ENCODE measurements at regions not wholly inside any gene's neighbourhood (a gene's known extent, or its start where the extent isn't known, plus 50 kb on each side); places are given as distances from the start of the nearest gene placed in this dataset.

DNA sequence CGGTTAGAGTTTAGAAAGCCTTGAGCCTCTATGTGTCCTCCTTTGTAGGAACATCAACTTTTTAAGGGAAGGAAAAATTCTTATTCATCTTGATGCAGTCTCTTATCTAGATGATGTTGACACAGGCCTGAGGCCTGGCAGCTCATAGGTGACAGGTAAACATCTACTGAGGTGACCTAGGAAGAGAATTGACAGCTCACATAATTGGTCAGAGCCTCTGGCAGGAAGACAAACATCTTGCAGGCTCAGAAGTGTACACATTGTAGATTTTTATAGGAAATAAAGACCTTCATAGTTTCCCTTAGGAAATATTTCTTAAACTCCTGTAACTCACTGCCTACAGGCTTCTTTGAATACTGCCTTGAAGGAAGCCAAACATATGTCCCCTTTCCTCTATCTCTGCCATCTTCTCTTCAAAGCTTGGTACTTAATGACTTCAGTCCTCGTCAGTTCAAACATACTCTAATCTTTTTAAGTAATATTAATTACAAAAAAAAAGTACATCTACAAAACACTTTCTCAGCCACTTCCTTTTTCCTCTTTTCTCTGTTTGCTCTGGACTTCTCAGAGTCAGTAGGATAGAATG, 341.3 kb downstream of the TBL1XR1 start:
- no peak overlapping the region for H3K4me3 ChIP-seq (ENCODE audit: low read length)
- TF ChIP-seq, protein P1, sequence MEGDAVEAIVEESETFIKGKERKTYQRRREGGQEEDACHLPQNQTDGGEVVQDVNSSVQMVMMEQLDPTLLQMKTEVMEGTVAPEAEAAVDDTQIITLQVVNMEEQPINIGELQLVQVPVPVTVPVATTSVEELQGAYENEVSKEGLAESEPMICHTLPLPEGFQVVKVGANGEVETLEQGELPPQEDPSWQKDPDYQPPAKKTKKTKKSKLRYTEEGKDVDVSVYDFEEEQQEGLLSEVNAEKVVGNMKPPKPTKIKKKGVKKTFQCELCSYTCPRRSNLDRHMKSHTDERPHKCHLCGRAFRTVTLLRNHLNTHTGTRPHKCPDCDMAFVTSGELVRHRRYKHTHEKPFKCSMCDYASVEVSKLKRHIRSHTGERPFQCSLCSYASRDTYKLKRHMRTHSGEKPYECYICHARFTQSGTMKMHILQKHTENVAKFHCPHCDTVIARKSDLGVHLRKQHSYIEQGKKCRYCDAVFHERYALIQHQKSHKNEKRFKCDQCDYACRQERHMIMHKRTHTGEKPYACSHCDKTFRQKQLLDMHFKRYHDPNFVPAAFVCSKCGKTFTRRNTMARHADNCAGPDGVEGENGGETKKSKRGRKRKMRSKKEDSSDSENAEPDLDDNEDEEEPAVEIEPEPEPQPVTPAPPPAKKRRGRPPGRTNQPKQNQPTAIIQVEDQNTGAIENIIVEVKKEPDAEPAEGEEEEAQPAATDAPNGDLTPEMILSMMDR (conservative IDR thresholded peaks at IDR 0.05; ENCODE audit: low read depth, low read length): no peak
- no peak for DNase-seq (ENCODE audit: low read depth)

DNA sequence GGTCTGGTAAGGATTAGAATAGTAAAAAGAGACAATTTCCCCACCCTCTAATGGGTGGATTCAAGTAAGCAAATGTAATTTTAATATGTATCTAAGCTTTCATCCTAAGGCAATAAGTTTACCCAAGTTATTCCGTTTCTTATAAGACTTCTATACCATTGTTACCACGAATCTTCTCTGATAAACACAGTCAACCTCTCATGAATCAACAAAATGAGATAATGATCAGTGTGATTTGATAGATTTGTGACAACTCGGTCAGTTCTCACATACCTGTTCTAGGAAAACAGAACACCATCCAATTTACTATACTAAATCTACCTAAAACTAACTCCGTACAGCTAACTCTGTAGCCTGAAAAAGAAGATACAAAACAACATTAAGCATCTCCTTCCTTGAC, 342.1 kb downstream of the TBL1XR1 start:
- no peak for DNase-seq (ENCODE audit: low read depth)
- no peak overlapping the region for H3K4me3 ChIP-seq (ENCODE audit: low read length)
- TF ChIP-seq, protein P1 (conservative IDR thresholded peaks at IDR 0.05; ENCODE audit: low read depth, low read length): no peak

DNA sequence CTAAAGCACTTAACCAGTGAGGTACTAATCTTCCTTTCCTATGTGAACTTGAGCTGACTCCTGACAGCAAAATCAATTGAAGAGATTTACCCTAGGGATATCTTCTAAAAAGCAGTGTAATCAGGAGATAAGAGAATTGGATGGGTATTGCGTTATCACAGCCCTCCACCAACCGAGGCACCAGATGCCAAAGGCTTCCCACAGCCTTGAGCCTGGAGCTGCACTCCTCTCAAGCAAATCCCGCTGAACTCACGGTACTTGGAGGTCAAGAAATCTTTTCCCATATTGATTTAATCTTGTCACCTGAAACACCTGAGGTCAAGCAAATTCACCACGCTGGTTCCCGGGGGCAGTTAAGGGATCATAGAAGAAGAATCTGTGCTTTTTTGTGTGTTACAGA, 346.8 kb downstream of the TBL1XR1 start:
- TF ChIP-seq, protein P1 (conservative IDR thresholded peaks at IDR 0.05; ENCODE audit: low read depth, low read length): no peak
- no peak overlapping the region for H3K4me3 ChIP-seq (ENCODE audit: low read length)
- no peak for DNase-seq (ENCODE audit: low read depth)

- TF ChIP-seq, protein P1 (conservative IDR thresholded peaks at IDR 0.05; ENCODE audit: low read depth, low read length): no peak
- no peak for DNase-seq (ENCODE audit: low read depth)
- no peak overlapping the region for H3K4me3 ChIP-seq (ENCODE audit: low read length)
These were observed 348.7 kb downstream of the TBL1XR1 start for GRCh38 chr3:176848431-176849214.

GRCh38 chr3:176842914-176843313, 354.4 kb downstream of the TBL1XR1 start:
- TF ChIP-seq, protein P1 (conservative IDR thresholded peaks at IDR 0.05; ENCODE audit: low read depth, low read length): no peak
- no peak overlapping the region for H3K4me3 ChIP-seq (ENCODE audit: low read length)
- DNase-seq (ENCODE audit: low read depth): no peak

- H3K4me3 ChIP-seq (ENCODE audit: low read length): no peak overlapping the region
- no peak for DNase-seq (ENCODE audit: low read depth)
- TF ChIP-seq, protein P1 (conservative IDR thresholded peaks at IDR 0.05; ENCODE audit: low read depth, low read length): no peak
These were observed 356.5 kb downstream of the TBL1XR1 start for GRCh38 chr3:176840641-176841286.
